SJSA1 (cell line): ENCODE measurements at regions not wholly inside any gene's neighbourhood (a gene's known extent, or its start where the extent isn't known, plus 50 kb on each side); places are given as distances from the start of the nearest gene placed in this dataset.
"Not testable (repeated sequence)": the region's sequence is repeated elsewhere in the genome, so short reads cannot be mapped to it uniquely, and the experiment has no call there.

ENCODE experiments used
- DNase-seq, 2 experiments: peaks; one replicate each; pipeline ENCODE4 v3.0.0-alpha.2; 2015 to 2020; ENCODE audit warnings: low spot score in 2 of 2, low read depth in 1 of 2
- H3K27ac ChIP-seq: fragments of 250-450 bp; sonication (Bioruptor Pico); 2 replicates; pipeline ENCODE4 v1.5.1; 2020; ENCODE audit warnings: mild to moderate bottlenecking, moderate library complexity
- H3K27me3 ChIP-seq: fragments of 250-450 bp; sonication (Bioruptor Pico); replicated peaks from 2 replicates; pipeline ENCODE4 v1.5.1; 2020; ENCODE audit warnings: mild to moderate bottlenecking, moderate library complexity
- H3K36me3 ChIP-seq: fragments of 250-450 bp; sonication (Bioruptor Pico); 2 replicates; pipeline ENCODE4 v1.5.1; 2020; ENCODE audit warnings: mild to moderate bottlenecking
- H3K4me1 ChIP-seq: fragments of 250-450 bp; sonication (Bioruptor Pico); replicated peaks from 2 replicates; pipeline ENCODE4 v1.6.1; 2021; ENCODE audit warnings: mild to moderate bottlenecking
- H3K4me3 ChIP-seq: fragments of 250-450 bp; sonication (Bioruptor Pico); 2 replicates; pipeline ENCODE4 v1.5.1; 2020; ENCODE audit warnings: mild to moderate bottlenecking
- H3K9me3 ChIP-seq: fragments of 250-450 bp; sonication (Bioruptor Pico); replicated peaks from 2 replicates; pipeline ENCODE4 v1.5.1; 2020; ENCODE audit warnings: mild to moderate bottlenecking

DNA sequence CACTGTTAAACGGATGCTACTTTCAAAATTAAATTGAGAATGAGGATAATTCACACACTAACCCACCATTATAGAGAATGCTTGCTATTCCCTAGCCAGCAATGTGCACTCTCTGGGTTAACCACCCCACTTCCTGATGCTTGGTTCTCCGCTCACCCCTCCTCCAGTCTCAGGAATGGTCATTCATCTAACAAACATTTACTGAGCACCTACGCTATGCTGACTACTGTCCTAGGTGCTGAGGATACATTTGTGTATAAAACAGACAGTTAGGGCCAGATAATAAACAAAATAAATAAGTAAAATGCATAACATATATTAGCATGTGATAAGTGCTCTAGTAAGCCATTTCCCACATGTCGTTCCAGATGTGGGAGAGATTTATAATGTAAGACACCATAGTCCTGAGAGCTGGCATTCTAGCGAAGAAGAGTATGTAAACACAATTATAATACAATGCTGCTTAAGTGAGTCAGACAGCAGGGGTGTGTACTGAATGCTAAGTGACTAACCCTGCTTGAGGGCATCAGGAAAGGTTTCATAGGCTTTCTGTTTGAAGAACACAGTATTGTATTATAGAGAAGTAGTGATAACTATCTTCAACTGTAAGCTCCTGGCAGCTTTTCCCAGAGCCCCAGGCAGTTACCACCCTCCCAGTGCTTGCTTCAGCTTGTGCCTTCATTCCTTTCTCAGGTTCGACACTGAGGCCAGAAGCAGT is 126.7 kb upstream of the CACHD1 start:
- DNase-seq = peak; percentile 80 to 91
- Histone ChIP-seq H3K36me3 (no peaks in the 10 kb centered on the region), H3K27ac (peak overlapping the region; percentile 69), H3K4me1 (peaks cover 22% of the 10 kb centered on the region), H3K27me3 (no peaks in the 10 kb centered on the region), H3K4me3 (no peak overlapping the region), H3K9me3 (no peaks in the 10 kb centered on the region)

DNA sequence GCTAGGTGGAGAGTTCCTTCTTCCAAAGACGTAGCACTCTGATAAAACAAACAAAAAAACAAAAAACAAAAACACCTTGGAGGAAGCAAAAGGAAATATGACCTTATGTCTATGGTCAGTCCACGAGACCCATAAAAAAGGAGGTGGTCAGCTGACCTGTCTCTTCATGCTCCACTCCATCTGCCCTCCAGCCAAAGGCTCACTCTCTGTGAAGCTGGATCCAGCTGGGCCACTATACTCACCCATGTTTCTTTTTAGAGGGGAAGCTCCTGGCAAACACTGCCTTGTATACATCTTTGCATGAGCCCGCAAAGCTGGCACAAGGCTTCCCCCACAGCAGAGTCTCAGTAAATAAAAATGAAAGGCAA is 126.1 kb upstream of the CACHD1 start:
- H3K27me3 ChIP-seq = no peaks in the 10 kb centered on the region
- H3K36me3 ChIP-seq = no peaks in the 10 kb centered on the region
- peak in 1 of 2 experiments; percentile 45 for DNase-seq
- H3K4me3 ChIP-seq = no peak overlapping the region
- H3K9me3 ChIP-seq = no peaks in the 10 kb centered on the region
- peaks cover 22% of the 10 kb centered on the region for H3K4me1 ChIP-seq
- peak overlapping the region; percentile 69 for H3K27ac ChIP-seq

DNA sequence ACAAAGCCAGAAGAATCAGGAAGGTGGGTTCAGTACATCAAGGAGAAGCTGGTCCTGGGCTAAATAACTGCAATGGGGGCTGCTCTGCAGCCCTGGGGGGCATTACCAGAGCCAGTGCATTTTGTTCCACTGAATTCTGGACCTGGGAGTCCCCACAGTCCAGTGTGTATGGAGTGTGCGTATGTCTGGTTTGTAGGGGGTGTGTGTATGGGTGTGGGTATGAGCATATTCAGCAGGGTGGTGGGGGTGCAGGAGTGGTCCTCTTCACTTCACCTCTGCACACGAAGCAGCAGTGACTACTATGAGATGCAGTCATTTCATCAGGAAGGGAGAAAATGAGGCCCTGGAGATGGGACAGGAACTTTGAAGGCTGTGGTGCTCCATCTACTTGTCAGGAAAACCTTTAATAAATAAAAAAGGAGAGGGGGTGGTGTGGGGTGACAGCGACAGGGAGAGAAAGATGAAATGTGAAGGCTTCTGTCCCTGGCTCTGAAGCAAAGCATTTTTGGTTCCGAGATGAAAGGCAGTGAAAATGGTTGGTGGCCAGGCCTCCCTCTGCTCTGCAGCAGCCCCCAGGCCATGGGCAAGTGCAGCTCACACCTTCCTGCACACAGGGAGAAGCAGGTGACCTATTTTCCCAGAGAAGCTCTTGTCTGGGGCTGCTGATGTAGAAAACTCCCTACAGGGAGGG is 121.5 kb upstream of the CACHD1 start:
- Histone ChIP-seq H3K36me3 (no peaks in the 10 kb centered on the region), H3K4me3 (no peak overlapping the region), H3K27me3 (no peaks in the 10 kb centered on the region), H3K27ac (no peak overlapping the region), H3K4me1 (peaks cover 13% of the 10 kb centered on the region), H3K9me3 (no peaks in the 10 kb centered on the region)
- DNase-seq = no peak

DNA sequence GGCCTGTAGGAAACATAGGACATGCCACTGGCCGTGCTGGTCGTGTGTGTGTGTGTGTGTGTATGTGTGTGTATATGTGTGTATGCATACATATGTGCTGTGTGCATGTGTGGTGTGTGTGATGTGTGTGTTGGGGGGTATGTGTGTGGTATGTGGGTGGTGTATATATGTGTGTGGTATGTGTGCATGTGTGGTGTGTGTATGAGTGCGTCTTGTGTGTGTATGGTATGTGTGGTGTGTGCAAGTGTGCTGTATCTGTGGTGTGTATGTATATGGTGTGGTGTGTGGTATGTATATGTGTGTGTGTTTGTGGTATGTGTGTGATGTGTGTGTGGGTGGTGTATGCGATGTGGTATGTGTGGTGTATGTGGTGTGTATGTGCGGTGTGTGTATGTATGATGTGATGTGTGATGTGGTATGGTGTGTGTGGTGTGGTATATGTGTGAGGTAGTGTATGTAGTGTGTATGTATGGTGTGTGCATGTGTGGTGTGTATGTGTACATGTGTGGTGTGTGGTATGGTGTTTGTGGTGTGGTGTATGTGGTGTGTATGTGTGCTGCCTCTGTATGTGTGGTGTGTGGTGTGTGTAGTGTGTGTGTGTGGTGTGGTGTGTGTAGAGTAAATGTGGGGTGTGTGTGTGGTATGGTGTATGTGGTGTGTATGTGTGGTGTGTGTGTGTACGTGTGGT is 120.8 kb upstream of the CACHD1 start:
- Histone ChIP-seq H3K4me1 (peaks cover 6% of the 10 kb centered on the region), H3K36me3 (no peaks in the 10 kb centered on the region), H3K9me3 (no peaks in the 10 kb centered on the region), H3K27me3 (no peaks in the 10 kb centered on the region), H3K27ac (no peak overlapping the region), H3K4me3 (no peak overlapping the region)
- DNase-seq = no peak

DNA sequence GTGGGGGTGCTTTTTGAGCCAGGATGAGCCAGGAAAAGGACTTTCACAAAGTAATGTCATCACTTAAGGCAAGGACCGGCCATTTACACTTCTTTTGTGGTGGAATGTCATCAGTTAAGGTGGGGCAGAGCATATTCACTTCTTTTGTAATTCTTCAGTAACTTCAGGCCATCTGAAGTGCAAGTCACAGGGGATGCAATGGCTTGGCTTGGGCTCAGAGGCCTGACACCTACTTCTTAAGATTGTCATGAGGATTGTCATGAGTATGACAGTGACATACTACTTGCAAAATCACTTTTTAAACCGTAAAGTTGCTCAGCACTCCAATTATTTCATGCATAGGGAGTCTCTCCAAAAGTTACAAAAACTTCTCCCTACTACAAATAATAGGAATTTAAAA is 114.4 kb upstream of the CACHD1 start:
- not testable (repeated sequence) for H3K36me3 ChIP-seq, H3K9me3 ChIP-seq, DNase-seq, H3K4me1 ChIP-seq, H3K27ac ChIP-seq, H3K27me3 ChIP-seq, H3K4me3 ChIP-seq

DNA sequence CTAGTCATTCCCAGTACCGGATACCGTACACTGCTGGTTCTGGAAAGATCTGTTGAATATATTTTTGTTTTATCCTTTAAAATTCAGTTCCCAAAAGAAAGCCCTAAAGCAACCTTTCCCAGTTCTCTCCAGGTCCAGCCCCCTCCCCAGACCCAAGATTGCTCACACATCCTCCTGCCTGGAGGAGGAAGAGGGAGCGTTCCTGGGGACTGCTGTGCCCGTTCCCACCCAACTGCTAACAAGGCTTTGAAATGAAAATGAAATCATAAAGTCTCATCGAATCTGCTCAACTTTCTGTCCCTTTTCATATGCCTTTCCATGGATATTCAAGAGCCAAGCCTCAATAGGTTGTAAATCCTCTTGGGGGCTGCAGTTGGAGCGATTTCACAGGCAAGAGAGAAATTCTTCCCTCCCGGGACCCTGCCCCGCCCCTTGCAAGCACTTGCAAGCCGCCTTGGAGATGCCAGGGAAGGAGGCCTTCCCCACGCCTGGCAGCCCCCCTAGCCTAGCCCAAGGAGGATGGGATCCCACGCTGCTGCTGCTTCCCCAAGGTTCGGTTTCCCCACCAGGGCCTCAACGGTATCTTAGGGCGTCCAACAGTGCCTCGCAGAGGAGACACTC is 113.2 kb upstream of the CACHD1 start:
- no peaks in the 10 kb centered on the region for H3K4me1 ChIP-seq
- no peaks in the 10 kb centered on the region for H3K9me3 ChIP-seq
- H3K4me3 ChIP-seq = no peak overlapping the region
- H3K27ac ChIP-seq = no peak overlapping the region
- no peak for DNase-seq
- no peaks in the 10 kb centered on the region for H3K36me3 ChIP-seq
- H3K27me3 ChIP-seq = peaks cover 6% of the 10 kb centered on the region; the same call in 1 of the 2 replicates

DNA sequence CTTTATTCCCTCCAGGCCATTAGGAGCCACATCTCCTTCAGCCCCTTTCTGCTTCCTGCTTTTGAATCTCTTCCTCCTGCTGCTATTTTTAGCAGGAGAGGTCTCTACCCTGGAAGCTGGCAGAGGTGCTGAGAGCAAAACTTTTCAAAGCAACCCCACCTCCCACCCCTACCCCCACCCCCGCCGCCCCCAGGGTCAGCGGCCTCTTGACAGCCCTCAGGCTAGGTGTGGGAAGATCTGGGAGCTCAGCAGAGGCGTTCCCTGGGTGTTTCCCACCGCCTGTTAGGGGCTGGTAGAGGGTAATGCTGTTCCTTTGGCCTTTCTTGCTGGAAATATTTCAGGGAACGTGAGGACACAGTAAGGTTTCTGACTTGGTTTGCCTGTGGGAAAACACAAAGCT is 112.5 kb upstream of the CACHD1 start:
- Histone ChIP-seq H3K27me3 (peaks cover 10% of the 10 kb centered on the region; the same call in 1 of the 2 replicates), H3K4me1 (no peaks in the 10 kb centered on the region), H3K4me3 (no peak overlapping the region), H3K27ac (no peak overlapping the region), H3K36me3 (no peaks in the 10 kb centered on the region), H3K9me3 (no peaks in the 10 kb centered on the region)
- DNase-seq = no peak

DNA sequence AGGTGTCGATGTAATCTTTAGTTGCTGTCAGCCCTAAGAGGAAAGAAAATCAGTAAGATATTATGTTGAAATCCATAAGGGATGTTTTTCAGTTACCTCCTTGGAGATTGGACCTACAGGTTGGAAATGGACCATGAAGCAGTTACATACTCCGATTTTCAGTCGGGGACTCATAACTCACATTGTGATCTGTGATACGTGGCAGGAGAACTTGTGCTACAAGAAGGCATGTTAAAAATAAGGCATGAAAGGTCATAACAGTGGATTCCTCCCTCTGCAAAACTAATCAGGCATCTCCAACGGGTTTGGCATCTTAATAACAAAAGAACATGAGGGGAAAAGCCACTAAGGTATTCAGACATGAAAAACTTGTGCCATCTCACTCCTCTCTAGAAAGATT is 111.2 kb upstream of the CACHD1 start:
- Histone ChIP-seq H3K4me1 (no peaks in the 10 kb centered on the region), H3K27ac (no peak overlapping the region), H3K9me3 (no peaks in the 10 kb centered on the region), H3K4me3 (no peak overlapping the region), H3K36me3 (no peaks in the 10 kb centered on the region), H3K27me3 (peaks cover 11% of the 10 kb centered on the region; the same call in 1 of the 2 replicates)
- DNase-seq = no peak

DNA sequence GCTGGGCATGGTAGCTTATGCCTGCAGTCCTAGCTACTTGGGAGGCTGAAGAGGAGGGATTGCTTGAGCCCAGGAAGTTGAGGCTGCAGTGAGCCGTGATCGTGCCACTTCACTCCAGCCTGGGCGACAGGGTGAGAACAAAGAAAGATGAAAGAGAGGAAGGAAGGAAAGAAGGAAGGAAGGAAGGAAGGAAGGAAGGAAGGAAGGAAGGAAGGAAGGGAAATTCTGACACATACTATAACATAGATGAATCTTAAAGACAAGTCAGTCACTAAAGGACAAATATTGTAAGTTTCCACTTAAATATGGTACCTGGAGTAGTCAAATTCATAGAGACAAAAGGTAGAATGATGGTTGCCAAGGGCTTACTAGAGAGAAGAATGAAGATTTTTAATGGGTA is 108.0 kb upstream of the CACHD1 start:
- no peak overlapping the region for H3K4me3 ChIP-seq
- H3K4me1 ChIP-seq = no peaks in the 10 kb centered on the region
- no peak for DNase-seq
- no peak overlapping the region for H3K27ac ChIP-seq
- H3K36me3 ChIP-seq = no peaks in the 10 kb centered on the region
- H3K9me3 ChIP-seq = no peaks in the 10 kb centered on the region
- peaks cover 10% of the 10 kb centered on the region for H3K27me3 ChIP-seq

DNA sequence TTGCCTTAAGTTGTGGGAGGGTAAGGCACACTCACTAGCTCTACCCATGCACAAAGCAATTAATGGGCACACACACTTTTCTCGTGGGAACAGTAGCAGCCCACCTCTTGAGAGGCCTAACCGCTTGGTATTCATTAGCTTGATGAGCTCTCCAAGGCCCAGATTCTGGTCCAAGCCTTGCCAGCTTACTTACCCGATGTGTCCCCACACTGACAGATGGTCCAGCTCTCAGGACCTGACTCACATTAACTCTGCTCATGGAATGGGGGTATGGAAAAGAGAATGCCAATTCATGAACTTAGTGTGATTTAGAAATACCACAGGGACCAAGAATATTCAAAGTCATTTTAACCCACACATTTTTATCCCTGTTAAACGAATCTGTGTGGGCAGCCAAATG is 106.8 kb upstream of the CACHD1 start:
- no peaks in the 10 kb centered on the region for H3K9me3 ChIP-seq
- DNase-seq = no peak

DNA sequence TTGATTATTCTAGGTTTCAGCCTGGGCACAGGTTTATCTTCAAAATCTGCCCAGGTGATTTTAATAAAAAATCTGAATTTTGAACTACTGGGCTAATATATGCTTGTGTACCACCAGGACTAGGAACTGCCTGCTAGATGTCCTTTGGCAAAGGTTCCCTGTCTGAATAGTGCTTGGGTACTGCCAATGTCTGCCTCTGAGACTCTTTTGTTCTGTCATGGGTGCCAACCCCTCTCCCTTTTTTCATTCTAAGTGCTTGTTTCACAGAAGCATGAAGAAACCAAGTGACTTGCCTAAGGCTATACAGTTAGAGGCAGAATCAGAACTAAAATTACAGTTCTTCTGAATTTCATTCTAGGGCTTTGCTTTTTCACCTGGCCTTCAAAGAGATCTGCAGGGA is 106.3 kb upstream of the CACHD1 start:
- Histone ChIP-seq H3K27me3 (peaks cover 10% of the 10 kb centered on the region), H3K27ac (no peak overlapping the region), H3K4me3 (no peak overlapping the region), H3K36me3 (no peaks in the 10 kb centered on the region), H3K9me3 (no peaks in the 10 kb centered on the region), H3K4me1 (no peaks in the 10 kb centered on the region)
- DNase-seq = no peak

More for the DNA sequence above, 106.8 kb upstream of the CACHD1 start:
- Histone ChIP-seq H3K27me3 (peaks cover 10% of the 10 kb centered on the region), H3K4me1 (no peaks in the 10 kb centered on the region), H3K27ac (no peak overlapping the region), H3K4me3 (no peak overlapping the region), H3K36me3 (no peaks in the 10 kb centered on the region)

DNA sequence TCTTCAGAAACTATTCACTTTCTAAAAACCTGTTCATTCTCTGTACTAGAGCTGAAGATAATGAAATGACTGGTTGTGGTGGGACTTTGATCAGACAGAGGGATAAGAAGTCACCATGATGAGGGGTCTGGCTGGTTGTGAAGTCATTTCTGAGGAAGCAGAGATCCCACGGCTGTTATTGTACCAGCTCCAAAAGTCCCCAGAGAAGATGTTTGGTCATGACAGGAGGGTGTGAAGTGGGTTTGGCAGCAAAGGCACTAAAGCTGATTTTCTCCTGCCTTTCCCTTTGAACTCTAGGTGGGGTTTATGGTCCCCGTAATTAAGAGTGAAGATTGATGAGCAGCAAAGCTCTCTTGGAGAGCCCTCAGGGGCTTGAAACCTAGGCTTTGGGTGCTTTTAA is 103.1 kb upstream of the CACHD1 start:
- Histone ChIP-seq H3K27me3 (peaks cover 10% of the 10 kb centered on the region), H3K36me3 (no peaks in the 10 kb centered on the region), H3K4me1 (no peaks in the 10 kb centered on the region), H3K27ac (no peak overlapping the region), H3K4me3 (no peak overlapping the region), H3K9me3 (no peaks in the 10 kb centered on the region)
- DNase-seq = no peak

DNA sequence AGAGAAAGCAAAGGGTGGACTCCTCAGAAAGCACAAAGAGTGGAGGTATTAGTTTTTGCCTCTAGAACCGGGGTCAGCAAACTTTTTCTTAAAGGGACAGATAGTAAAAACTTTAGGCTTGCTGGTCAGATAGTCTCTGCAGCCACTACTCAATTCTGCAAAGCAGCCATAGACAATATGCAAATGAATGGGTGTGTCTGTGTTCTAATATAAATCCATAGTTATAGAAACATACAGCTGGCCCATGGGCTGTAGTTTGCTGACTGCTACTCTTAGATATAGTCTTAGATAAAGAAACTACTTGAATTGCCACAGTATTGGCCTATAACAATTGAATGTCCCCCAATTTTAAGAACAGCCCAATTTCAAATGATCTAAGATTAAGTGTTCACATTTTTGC is 101.6 kb upstream of the CACHD1 start:
- no peak for DNase-seq
- Histone ChIP-seq H3K9me3 (no peaks in the 10 kb centered on the region), H3K4me1 (no peaks in the 10 kb centered on the region), H3K4me3 (no peak overlapping the region), H3K36me3 (no peaks in the 10 kb centered on the region), H3K27me3 (peaks cover 5% of the 10 kb centered on the region), H3K27ac (no peak overlapping the region)

DNA sequence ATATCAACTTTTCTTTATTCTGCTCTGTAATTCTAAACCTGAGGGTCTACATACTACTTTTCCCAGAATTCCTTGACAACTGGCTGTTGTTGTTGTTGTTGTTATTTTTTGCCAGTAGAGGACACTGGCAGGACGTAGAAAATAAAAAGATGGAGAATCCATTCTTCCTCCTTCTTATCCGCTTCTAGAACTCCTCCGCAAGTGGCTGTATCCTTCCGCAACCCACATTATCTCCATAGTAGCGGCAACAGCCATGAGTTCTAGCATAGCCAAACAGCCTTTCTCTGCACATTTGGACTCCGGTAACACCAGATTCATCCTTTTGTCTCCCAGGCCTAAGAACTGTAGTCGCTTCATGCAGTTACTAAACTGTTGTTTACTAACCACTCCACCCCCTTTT is 91.1 kb upstream of the CACHD1 start:
- H3K36me3 ChIP-seq = no peaks in the 10 kb centered on the region
- H3K4me1 ChIP-seq = no peaks in the 10 kb centered on the region
- DNase-seq = no peak
- no peaks in the 10 kb centered on the region for H3K9me3 ChIP-seq
- H3K4me3 ChIP-seq = no peak overlapping the region
- H3K27ac ChIP-seq = no peak overlapping the region
- H3K27me3 ChIP-seq = no peaks in the 10 kb centered on the region
